Mesenchymal stem cell (in vitro differentiated cells and primary cell): ENCODE measurements at regions not wholly inside any gene's neighbourhood (a gene's known extent, or its start where the extent isn't known, plus 50 kb on each side); places are given as distances from the start of the nearest gene placed in this dataset.

Experiments used
- DNase-seq: peaks from one replicate; pipeline ENCODE4 v3.0.0-alpha.2; 2013
- H2AFZ ChIP-seq: one replicate; pipeline ENCODE4 v1.6.1; 2013; ENCODE audit warnings: low read depth, mild to moderate bottlenecking, control low read depth, inconsistent platforms, low read length, moderate library complexity
- H2AK5ac ChIP-seq: 2 replicates; pipeline ENCODE4 v1.6.1; 2013; ENCODE audit warnings: low read length, moderate library complexity, mild to moderate bottlenecking, inconsistent platforms; ENCODE audit not compliant: severe bottlenecking
- H2BK120ac ChIP-seq: one replicate; pipeline ENCODE4 v1.6.1; 2013; ENCODE audit warnings: low read depth, mild to moderate bottlenecking, inconsistent platforms, low read length, moderate library complexity
- H2BK12ac ChIP-seq, 2 experiments: one replicate each; pipeline ENCODE4 v1.6.1; 2013; ENCODE audit warnings: inconsistent platforms in 2 of 2, low read length in 2 of 2, mild to moderate bottlenecking in 2 of 2, moderate library complexity in 2 of 2, control low read depth in 1 of 2
- H2BK15ac ChIP-seq: one replicate; pipeline ENCODE4 v1.6.1; 2013; ENCODE audit warnings: mild to moderate bottlenecking, low read depth, inconsistent platforms; ENCODE audit not compliant: poor library complexity, severe bottlenecking
- H2BK5ac ChIP-seq: 2 replicates; pipeline ENCODE4 v1.6.1; 2013; ENCODE audit warnings: low read depth, mild to moderate bottlenecking, low read length, control low read depth, inconsistent platforms; ENCODE audit not compliant: poor library complexity, severe bottlenecking
- H3K14ac ChIP-seq, 2 experiments: one replicate each; pipeline ENCODE4 v1.6.1; 2013; ENCODE audit warnings: inconsistent platforms in 2 of 2, low read length in 2 of 2, control low read depth in 1 of 2, mild to moderate bottlenecking in 1 of 2, moderate library complexity in 1 of 2
- H3K18ac ChIP-seq, 2 experiments: one replicate each; pipeline ENCODE4 v1.6.1; 2013; ENCODE audit warnings: inconsistent platforms in 2 of 2, low read length in 2 of 2, control low read depth in 1 of 2, low read depth in 1 of 2, mild to moderate bottlenecking in 1 of 2
- H3K23ac ChIP-seq, 2 experiments: one replicate each; pipeline ENCODE4 v1.6.1; 2013; ENCODE audit warnings: inconsistent platforms in 2 of 2, low read length in 2 of 2, mild to moderate bottlenecking in 2 of 2, moderate library complexity in 2 of 2, control low read depth in 1 of 2
- H3K27ac ChIP-seq: 2 replicates; pipeline ENCODE4 v1.5.1; 2013; ENCODE audit warnings: mild to moderate bottlenecking, moderate library complexity, low read length, control low read depth, inconsistent platforms; ENCODE audit not compliant: poor library complexity, severe bottlenecking
- H3K27me3 ChIP-seq, 2 experiments: 2 replicates each; pipeline versions ENCODE4 v1.6.1 to v1.7.0; 2013; ENCODE audit warnings: low read length in 2 of 2, mild to moderate bottlenecking in 2 of 2, moderate library complexity in 2 of 2, control low read depth in 1 of 2, inconsistent platforms in 1 of 2; ENCODE audit not compliant: control insufficient read depth in 1 of 2, insufficient read depth in 1 of 2
- H3K36me3 ChIP-seq, 2 experiments: 2 replicates each; pipeline versions ENCODE4 v1.6.1 to v1.7.0; 2013; ENCODE audit warnings: low read length in 2 of 2, control low read depth in 1 of 2, inconsistent platforms in 1 of 2, low read depth in 1 of 2, mild to moderate bottlenecking in 1 of 2; ENCODE audit not compliant: insufficient read depth in 2 of 2, control insufficient read depth in 1 of 2
- H3K4ac ChIP-seq, 2 experiments: one replicate each; pipeline ENCODE4 v1.6.1; 2013; ENCODE audit warnings: inconsistent platforms in 2 of 2, low read length in 2 of 2, mild to moderate bottlenecking in 2 of 2, moderate library complexity in 2 of 2, control low read depth in 1 of 2, low read depth in 1 of 2
- H3K4me1 ChIP-seq: 2 replicates; pipeline ENCODE4 v1.6.1; 2013; ENCODE audit warnings: low read depth, low read length, control low read depth; ENCODE audit not compliant: control insufficient read depth, insufficient read depth
- H3K4me2 ChIP-seq: 2 replicates; pipeline ENCODE4 v1.6.1; 2013; ENCODE audit warnings: low read length, mild to moderate bottlenecking, inconsistent platforms; ENCODE audit not compliant: poor library complexity, severe bottlenecking
- H3K4me3 ChIP-seq, 2 experiments: 2 replicates each; pipeline versions ENCODE4 v1.5.1 to v1.7.0; 2013; ENCODE audit warnings: low read length in 2 of 2, mild to moderate bottlenecking in 2 of 2, control low read depth in 1 of 2, low read depth in 1 of 2; ENCODE audit not compliant: insufficient read depth in 1 of 2
- H3K79me1 ChIP-seq: replicated peaks from 2 replicates; pipeline ENCODE4 v1.6.1; 2013; ENCODE audit warnings: mild to moderate bottlenecking, control low read depth, low read length, inconsistent platforms; ENCODE audit not compliant: poor library complexity, severe bottlenecking
- H3K9ac ChIP-seq: 2 replicates; pipeline ENCODE4 v1.7.0; 2013; ENCODE audit warnings: mild to moderate bottlenecking, low read length, moderate library complexity
- H3K9me3 ChIP-seq: 2 replicates; pipeline ENCODE4 v1.7.0; 2013; ENCODE audit warnings: mild to moderate bottlenecking, low read length; ENCODE audit not compliant: control insufficient read depth
- H4K8ac ChIP-seq: one replicate; pipeline ENCODE4 v1.6.1; 2013; ENCODE audit warnings: inconsistent platforms, mild to moderate bottlenecking, low read length, moderate library complexity
- H4K91ac ChIP-seq: one replicate; pipeline ENCODE4 v1.6.1; 2013; ENCODE audit warnings: mild to moderate bottlenecking, low read length, inconsistent platforms
- WGBS: methylation state at CpG from one replicate; pipeline ENCODE4 v1.1.7; 2013; ENCODE audit warnings: mixed read lengths; 5-methylcytosine and 5-hydroxymethylcytosine counted together

- no peaks in the 10 kb centered on the region for H3K4me1 ChIP-seq
- no peak overlapping the region for H3K27ac ChIP-seq
- H3K23ac ChIP-seq = no peak overlapping the region
- no peaks in the 10 kb centered on the region for H3K36me3 ChIP-seq
- no peak overlapping the region for H3K9ac ChIP-seq
- no peak overlapping the region for H4K8ac ChIP-seq
- no peaks in the 10 kb centered on the region for H3K79me1 ChIP-seq
- no peak for DNase-seq
- H2BK15ac ChIP-seq = no peak overlapping the region
- no peak overlapping the region for H2BK5ac ChIP-seq
- H2BK120ac ChIP-seq = no peak overlapping the region
- H3K14ac ChIP-seq = no peak overlapping the region
- H3K4me3 ChIP-seq = no peak overlapping the region
- no peak overlapping the region for H4K91ac ChIP-seq
- no peaks in the 10 kb centered on the region for H3K27me3 ChIP-seq
- H2AK5ac ChIP-seq = no peak overlapping the region
- no peak overlapping the region for H3K4ac ChIP-seq
- H2AFZ ChIP-seq = no peak overlapping the region
- no peaks in the 10 kb centered on the region for H3K9me3 ChIP-seq
- no peak overlapping the region for H3K18ac ChIP-seq
- no peak overlapping the region for H3K4me2 ChIP-seq
- H2BK12ac ChIP-seq = no peak overlapping the region
Measured at GRCh38 chr11:37916331-37916730, 1318.3 kb upstream of the RAG2 start.

GRCh38 chr11:37914859-37915258 lies 1316.8 kb upstream of the RAG2 start:
- H3K4me1 ChIP-seq = no peaks in the 10 kb centered on the region
- no peak overlapping the region for H2AK5ac ChIP-seq
- H3K27ac ChIP-seq = no peak overlapping the region
- H3K36me3 ChIP-seq = no peaks in the 10 kb centered on the region
- no peaks in the 10 kb centered on the region for H3K9me3 ChIP-seq
- no peak overlapping the region for H2BK5ac ChIP-seq
- H3K18ac ChIP-seq = no peak overlapping the region
- H3K27me3 ChIP-seq = no peaks in the 10 kb centered on the region
- H3K9ac ChIP-seq = no peak overlapping the region
- H3K4ac ChIP-seq = no peak overlapping the region
- no peak overlapping the region for H2BK120ac ChIP-seq
- H4K8ac ChIP-seq = no peak overlapping the region
- WGBS = 91% methylated on average over 1 of the region's 1 CpG
- H3K23ac ChIP-seq = no peak overlapping the region
- no peak overlapping the region for H3K4me3 ChIP-seq
- H4K91ac ChIP-seq = no peak overlapping the region
- DNase-seq = no peak
- no peaks in the 10 kb centered on the region for H3K79me1 ChIP-seq
- no peak overlapping the region for H2BK12ac ChIP-seq
- H2AFZ ChIP-seq = no peak overlapping the region
- no peak overlapping the region for H3K4me2 ChIP-seq
- no peak overlapping the region for H3K14ac ChIP-seq
- H2BK15ac ChIP-seq = no peak overlapping the region

- Histone ChIP-seq H4K8ac (no peak overlapping the region), H3K36me3 (no peaks in the 10 kb centered on the region), H2BK12ac (no peak overlapping the region), H3K23ac (no peak overlapping the region), H3K4me1 (no peaks in the 10 kb centered on the region), H2BK120ac (no peak overlapping the region), H3K4ac (no peak overlapping the region), H3K18ac (no peak overlapping the region), H3K14ac (no peak overlapping the region), H3K27me3 (no peaks in the 10 kb centered on the region), H3K9me3 (no peaks in the 10 kb centered on the region), H3K27ac (no peak overlapping the region), H2BK5ac (no peak overlapping the region), H4K91ac (no peak overlapping the region), H2AFZ (no peak overlapping the region), H3K79me1 (no peaks in the 10 kb centered on the region), H2AK5ac (no peak overlapping the region), H2BK15ac (no peak overlapping the region), H3K4me3 (no peak overlapping the region), H3K4me2 (no peak overlapping the region), H3K9ac (no peak overlapping the region)
- DNase-seq = no peak
- WGBS = 97% methylated on average over 8 of the region's 8 CpGs
Measured at GRCh38 chr11:37908219-37908548, 1310.1 kb upstream of the RAG2 start.

GRCh38 chr11:37907436-37908218 lies 1309.6 kb upstream of the RAG2 start:
- no peak for DNase-seq
- Histone ChIP-seq H3K9ac (no peak overlapping the region), H3K79me1 (no peaks in the 10 kb centered on the region), H3K4me3 (no peak overlapping the region), H3K27me3 (no peaks in the 10 kb centered on the region), H3K4me2 (no peak overlapping the region), H3K23ac (no peak overlapping the region), H4K91ac (no peak overlapping the region), H2BK5ac (no peak overlapping the region), H2BK12ac (no peak overlapping the region), H2AFZ (no peak overlapping the region), H2BK15ac (no peak overlapping the region), H3K27ac (no peak overlapping the region), H2AK5ac (no peak overlapping the region), H3K4me1 (no peaks in the 10 kb centered on the region), H3K4ac (no peak overlapping the region), H2BK120ac (no peak overlapping the region), H3K9me3 (no peaks in the 10 kb centered on the region), H3K36me3 (no peaks in the 10 kb centered on the region), H3K18ac (no peak overlapping the region), H3K14ac (no peak overlapping the region), H4K8ac (no peak overlapping the region)
- 88% methylated on average over 18 of the region's 20 CpGs for WGBS
